NCI-H2081 (cell line): ENCODE measurements at regions not wholly inside any gene's neighbourhood (a gene's known extent, or its start where the extent isn't known, plus 50 kb on each side); places are given as distances from the start of the nearest gene placed in this dataset.

Source experiments
- DNase-seq, 2 experiments: peaks; one replicate each; lab custom pipeline; 2025; lab: John Stamatoyannopoulos, UW

- DNase-seq, result peak in 1 of 2 experiments; percentile 26
Observed at GRCh38 chr7:67843001-67843565, 846.5 kb downstream of the TYW1 start.

- no peak for DNase-seq
Observed at GRCh38 chr7:67843615-67844014, 847.0 kb downstream of the TYW1 start.

GRCh38 chr7:67847092-67847787 is 850.6 kb downstream of the TYW1 start:
- no peak for DNase-seq

- DNase-seq, result no peak
Observed at GRCh38 chr7:67854221-67855178, 857.9 kb downstream of the TYW1 start.

GRCh38 chr7:67855322-67855721 is 858.7 kb downstream of the TYW1 start:
- no peak for DNase-seq

GRCh38 chr7:67856046-67856445 is 859.4 kb downstream of the TYW1 start:
- no peak for DNase-seq

- no peak for DNase-seq
Observed at GRCh38 chr7:67857698-67858097, 861.1 kb downstream of the TYW1 start.

GRCh38 chr7:67858931-67859330 is 862.3 kb downstream of the TYW1 start:
- no peak for DNase-seq

GRCh38 chr7:67863911-67864310 is 867.3 kb downstream of the TYW1 start:
- DNase-seq, result no peak

- no peak for DNase-seq
Observed at GRCh38 chr7:67866054-67866453, 869.4 kb downstream of the TYW1 start.

GRCh38 chr7:67866812-67867211 is 870.2 kb downstream of the TYW1 start:
- no peak for DNase-seq

- no peak for DNase-seq
Observed at GRCh38 chr7:67870396-67870795, 873.8 kb downstream of the TYW1 start.

GRCh38 chr7:67875558-67875957 is 878.9 kb downstream of the TYW1 start:
- no peak for DNase-seq

- no peak for DNase-seq
Observed at GRCh38 chr7:67878808-67879207, 882.2 kb downstream of the TYW1 start.

GRCh38 chr7:67882843-67883242 is 886.2 kb downstream of the TYW1 start:
- DNase-seq, result no peak

GRCh38 chr7:67890316-67890715 is 893.7 kb downstream of the TYW1 start:
- no peak for DNase-seq

GRCh38 chr7:67894746-67895145 is 898.1 kb downstream of the TYW1 start:
- DNase-seq, result no peak

GRCh38 chr7:67896721-67897120 is 900.1 kb downstream of the TYW1 start:
- no peak for DNase-seq

GRCh38 chr7:67900456-67900855 is 903.8 kb downstream of the TYW1 start:
- DNase-seq, result no peak

- DNase-seq, result no peak
Observed at GRCh38 chr7:67901808-67902480, 905.3 kb downstream of the TYW1 start.

GRCh38 chr7:67907792-67908191 is 911.2 kb downstream of the TYW1 start:
- no peak for DNase-seq

GRCh38 chr7:67912437-67912836 is 915.8 kb downstream of the TYW1 start:
- DNase-seq, result no peak
